ENCODE measurements at regions not wholly inside any gene's neighbourhood (a gene's known extent, or its start where the extent isn't known, plus 50 kb on each side); places are given as distances from the start of the nearest gene placed in this dataset.

- DNase-seq (ENCODE audit: low read depth), result no peak
Observed at GRCh38 chr3:158970006-158970405, 168.2 kb downstream of the MFSD1 start.

- no peak for DNase-seq (ENCODE audit: low read depth)
Observed at GRCh38 chr3:158974904-158975303, 173.1 kb downstream of the MFSD1 start.

DNA sequence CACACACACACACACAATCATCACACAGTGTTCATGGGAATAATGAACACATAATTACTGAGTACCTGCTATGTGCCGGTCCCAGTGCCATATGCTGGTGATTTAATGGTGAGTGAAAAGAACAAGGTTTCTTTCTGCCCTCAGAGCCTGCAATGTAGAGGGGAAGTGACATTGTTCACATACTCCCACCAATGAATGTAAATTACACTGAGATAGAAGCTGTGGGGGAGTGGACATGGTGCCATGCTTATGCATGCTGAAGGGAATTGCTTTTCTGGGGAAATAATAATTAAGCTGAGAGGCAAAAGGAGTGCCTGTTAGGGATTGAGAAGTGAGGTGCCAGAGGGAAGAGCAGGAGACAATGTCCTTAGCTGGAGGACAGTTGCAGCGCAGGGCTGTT lies 175.1 kb downstream of the MFSD1 start:
- no peak for DNase-seq (ENCODE audit: low read depth)

DNA sequence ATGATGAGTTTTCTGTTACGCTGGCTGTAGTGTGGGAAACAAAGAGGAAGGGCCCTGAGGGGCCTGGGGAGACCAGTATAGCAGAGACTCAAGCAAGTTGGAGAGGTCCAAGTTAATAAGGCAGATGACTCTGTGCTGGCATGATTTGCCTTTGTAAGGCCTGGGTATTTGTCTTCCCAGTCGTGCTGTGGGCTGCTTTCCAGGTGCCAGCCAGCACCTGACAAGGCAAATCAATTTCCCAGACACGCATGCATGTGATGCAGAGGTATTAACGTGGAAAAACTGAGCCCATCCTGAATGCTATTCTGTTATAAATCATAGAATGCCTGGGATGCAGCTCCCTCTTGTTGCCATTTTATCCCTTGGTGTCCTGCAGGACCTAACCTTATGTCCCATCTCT lies 175.6 kb downstream of the MFSD1 start:
- no peak for DNase-seq (ENCODE audit: low read depth)

GRCh38 chr3:158983216-158984099 lies 181.6 kb downstream of the MFSD1 start:
- DNase-seq (ENCODE audit: low read depth), result no peak

DNA sequence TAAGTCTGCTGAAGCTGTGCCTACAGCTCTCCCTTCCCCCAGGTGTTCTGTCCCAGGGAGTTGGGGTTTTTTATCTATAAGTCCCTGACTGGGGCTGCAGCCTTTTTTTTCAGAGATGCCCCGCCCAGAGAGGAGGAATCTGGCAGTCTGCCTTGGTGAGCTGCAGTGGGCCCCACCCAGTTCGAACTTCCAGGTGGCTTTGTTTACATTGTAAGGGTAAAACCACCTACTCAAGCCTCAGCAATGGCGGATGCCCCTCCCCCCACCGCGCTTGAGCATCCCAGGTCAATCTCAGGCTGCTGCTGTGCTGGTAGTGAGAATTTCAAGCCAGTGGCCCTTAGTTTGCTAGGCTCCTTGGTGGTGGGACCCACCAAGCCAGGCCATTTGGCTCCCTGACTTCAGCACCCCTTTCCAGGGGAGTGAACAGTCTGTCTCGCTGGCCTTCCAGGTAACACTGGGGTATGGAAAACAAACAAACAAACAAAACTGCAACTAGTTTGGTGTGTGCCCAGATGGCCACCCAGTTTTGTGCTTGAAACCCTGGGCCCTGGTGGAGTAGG lies 189.4 kb downstream of the MFSD1 start:
- DNase-seq (ENCODE audit: low read depth), result no peak

- no peak for DNase-seq (ENCODE audit: low read depth)
Observed at GRCh38 chr3:158992463-158992862, 190.6 kb downstream of the MFSD1 start.

DNA sequence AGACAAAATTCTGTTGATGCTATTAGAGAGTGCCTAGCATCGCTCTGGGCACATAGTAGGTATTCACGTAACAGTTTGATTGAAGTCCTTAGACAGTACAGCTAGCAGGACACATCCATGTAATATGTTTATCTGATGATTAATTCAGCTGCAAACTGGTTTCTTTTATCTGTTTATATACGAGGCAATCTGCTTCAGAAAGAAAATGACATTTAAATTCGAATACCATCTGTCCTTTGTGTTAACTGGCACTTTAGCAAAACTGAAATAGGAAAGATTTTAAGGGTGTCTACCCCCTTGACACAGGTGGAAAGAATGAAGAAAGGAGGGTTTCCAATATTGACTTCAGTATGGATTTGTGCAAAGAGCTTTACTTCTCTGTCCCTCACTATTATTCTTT lies 192.5 kb downstream of the MFSD1 start:
- no peak for DNase-seq (ENCODE audit: low read depth)

DNA sequence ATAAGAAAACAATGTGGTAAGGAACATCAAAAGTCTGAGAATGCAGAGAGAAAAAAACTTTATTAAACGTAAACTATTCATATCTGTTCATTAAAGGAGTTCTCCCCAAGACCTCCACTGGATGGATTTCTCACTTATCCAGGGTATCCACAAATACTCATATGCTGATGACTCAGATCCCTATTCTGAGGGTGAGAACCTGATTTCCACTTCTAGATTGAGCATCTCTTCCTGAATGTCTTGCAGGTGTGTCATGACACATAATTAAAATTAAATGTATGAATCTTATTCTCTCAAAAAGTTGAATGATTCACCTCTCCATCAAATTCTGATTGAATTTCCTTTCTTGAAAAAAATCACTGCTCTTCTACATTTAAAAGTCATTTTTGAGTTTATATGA lies 199.9 kb downstream of the MFSD1 start:
- DNase-seq (ENCODE audit: low read depth), result no peak

DNA sequence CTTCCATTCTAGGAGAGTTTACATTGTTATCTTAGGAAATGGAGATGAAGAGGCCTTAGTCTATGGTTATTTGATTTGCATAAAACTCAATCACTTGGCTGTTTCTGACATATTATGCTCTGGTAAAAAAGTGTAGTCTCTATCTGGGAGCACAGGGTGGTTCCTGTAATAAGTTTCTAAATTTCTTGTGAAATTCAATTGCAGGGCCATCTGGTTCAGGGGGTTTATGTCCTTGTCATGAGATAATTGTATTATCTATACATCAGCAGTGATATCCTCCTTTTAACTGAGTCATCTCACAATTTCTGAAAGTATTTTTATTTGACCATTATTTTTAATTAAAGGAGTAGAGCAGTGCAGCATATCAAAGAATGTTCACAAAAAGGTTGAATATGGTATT lies 203.3 kb downstream of the MFSD1 start:
- no peak for DNase-seq (ENCODE audit: low read depth)

- no peak for DNase-seq (ENCODE audit: low read depth)
Observed at GRCh38 chr3:159007331-159007730, 205.5 kb downstream of the MFSD1 start.

DNA sequence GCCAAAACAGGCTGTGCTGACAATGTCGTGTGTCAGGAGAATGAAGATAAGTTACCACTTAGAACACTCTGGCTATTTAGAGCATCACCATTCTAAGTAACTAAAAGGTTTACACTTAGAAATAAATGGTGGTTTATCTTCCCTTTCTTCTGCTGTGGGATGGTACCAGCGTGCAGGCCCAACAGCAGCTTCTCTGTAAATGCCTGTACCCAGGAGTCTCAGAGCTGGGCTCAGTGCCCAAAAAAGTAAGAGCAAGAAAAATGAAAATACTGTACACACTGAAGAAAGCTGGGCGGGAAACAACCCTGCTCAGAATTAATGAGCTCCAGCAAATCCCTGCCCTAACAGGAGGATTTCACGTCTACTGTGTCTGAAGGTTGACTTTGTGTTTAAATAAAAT lies 206.5 kb downstream of the MFSD1 start:
- no peak for DNase-seq (ENCODE audit: low read depth)

DNA sequence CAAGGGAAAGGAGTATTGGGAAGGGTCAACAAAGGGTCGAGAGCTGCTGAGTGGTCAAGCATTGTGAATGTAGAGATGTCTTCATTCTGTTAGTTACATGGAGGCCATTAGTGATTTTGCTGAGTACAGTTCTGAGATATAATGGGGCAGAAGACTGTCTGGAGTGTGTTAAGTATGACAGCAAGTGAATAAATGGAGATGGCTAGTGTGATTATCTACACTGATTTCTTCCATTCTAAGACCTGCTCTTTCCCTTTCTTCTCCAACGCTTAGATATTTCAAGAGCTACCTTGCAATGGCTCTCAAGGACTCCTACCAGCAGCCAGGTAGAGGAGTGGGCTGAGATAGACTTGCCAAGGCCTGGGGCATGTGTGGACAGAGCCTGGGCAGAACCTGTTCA lies 216.5 kb downstream of the MFSD1 start:
- DNase-seq (ENCODE audit: low read depth), result no peak

GRCh38 chr3:159025733-159026132 lies 223.9 kb downstream of the MFSD1 start:
- DNase-seq (ENCODE audit: low read depth), result no peak

DNA sequence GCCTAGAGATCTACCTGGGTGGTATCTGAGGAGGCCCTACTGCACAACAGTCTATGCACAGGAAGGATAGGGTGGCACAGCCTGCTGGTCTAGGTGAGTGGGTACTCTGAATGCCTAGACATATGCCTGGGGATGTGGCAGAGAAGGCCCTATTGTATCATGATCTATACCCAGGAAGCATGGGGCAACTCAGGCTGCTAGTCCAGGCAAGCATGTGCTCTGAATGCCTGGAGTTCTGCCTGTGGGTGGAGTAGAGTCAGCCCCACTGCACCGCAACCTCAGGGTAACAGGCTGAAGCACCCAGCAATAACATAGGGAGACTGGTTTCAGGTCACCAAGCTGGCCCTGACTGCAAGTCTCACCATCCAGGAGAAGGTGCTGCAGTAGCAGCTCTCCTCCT lies 224.7 kb downstream of the MFSD1 start:
- no peak for DNase-seq (ENCODE audit: low read depth)

DNA sequence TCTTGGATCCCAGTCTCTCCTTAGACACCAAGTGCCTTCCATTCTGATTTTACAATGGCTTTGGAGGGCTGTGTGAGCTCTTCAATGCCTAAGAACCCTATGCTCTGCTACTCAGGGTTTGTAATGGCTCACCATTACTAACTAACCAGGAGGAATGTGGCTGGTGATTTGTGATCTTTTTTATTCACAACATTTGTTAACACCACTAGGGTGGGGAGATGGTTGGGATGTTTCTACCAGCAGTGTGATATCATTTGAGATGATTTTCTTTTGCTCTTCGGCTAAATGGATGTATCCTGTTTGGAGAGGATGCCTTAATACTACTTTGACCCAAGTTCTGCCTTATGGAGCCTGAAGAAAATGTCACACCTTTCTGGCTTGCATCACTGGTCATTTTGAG lies 226.9 kb downstream of the MFSD1 start:
- DNase-seq (ENCODE audit: low read depth), result no peak

- no peak for DNase-seq (ENCODE audit: low read depth)
Observed at GRCh38 chr3:159029306-159030026, 227.6 kb downstream of the MFSD1 start.

DNA sequence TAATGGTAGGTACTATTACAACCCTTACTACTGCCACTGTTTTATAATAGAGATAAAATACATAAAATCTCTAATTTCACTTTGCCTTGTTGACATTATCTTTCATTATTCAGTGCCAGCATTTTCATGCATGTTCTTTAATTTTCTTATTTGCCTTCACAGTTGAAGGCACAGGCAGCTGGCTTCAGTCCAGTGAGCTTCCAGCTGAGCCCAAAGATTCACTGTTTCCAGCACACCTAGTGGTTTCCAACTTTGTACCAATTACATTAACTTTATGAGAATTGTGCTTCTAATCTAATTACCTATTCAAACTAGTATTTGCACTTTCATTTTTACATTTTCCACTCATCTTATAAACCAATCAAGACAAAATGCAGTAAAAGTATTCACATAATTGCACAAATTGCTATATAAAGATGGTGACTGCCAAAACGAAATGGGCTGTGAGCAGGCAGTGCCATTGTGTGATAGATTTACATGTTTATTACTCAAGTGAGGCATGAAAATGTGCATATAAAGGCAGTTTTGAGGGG lies 228.3 kb downstream of the MFSD1 start:
- DNase-seq (ENCODE audit: low read depth), result no peak

DNA sequence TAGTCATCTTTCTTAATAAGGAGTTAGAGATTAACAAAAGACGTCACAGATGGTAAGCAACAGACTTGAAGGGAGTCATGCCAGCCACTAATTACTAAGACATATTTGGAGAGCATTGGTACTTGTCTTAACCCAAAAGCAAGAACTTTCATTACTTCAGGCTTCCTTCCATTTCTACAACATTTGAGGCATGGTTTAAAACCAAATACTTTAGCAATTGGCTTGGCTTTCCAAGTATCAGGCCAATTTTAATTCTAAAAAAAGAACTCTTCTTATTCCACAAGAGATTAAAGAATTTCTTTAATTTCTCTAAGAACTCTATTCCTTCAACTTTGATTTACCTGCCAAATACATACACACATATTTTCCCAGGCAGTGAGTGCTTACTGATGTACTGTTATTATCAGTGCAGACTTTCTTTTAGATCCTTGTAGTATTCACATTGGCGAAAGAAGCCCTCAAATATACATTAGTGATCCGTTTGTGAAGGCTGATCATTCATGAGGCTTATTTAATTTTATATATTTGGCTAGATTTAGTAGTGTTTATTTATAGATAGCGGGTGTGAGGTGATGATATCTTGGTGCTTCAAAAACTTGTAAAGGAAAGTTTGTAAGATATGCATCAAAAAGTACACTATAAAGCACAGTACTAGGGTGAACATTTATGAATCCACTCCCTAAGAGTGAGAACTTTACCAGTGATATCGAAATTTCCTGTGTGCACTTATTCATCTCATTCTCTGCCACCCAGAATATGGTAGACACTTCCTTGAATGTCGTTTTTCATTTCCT lies 229.2 kb downstream of the MFSD1 start:
- DNase-seq (ENCODE audit: low read depth), result no peak

DNA sequence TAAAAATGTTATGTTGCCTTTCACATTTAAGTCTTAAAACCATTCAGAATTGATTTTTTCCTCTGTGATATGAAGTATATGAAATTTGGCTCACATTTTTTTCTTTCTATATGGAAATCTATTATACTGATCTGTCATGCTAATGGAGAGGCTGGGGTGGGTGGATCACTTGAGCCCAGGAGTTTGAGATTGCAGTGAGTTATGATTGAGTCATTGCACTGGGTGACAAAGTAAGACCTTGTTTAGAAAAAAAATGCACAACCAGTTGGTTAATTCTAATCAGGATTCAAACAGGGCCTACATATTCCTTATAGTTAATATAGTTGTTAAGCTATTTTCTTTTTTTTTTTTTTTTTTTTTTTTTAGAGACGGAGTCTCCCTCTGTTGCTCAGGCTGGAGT lies 230.5 kb downstream of the MFSD1 start:
- DNase-seq (ENCODE audit: low read depth), result no peak

DNA sequence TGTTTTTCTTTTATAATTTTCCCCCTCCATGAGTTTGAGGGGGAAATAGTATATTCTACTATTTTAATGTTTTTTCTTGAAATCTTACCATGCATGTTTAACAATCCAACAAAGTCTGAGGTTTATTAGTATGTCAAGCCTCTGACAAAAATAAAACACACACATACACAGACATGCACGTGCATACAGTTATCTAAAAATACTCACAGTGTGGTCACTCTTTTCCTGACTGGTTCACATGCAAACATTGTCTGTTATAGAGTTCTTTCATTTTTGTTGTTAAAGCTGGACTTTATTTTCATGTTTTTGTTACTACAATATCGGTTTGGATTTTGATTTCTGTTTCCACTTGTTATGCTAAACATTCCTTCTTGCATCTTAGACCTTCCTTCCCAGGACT lies 236.6 kb downstream of the MFSD1 start:
- DNase-seq (ENCODE audit: low read depth), result no peak

GRCh38 chr3:159039286-159039685 lies 237.4 kb downstream of the MFSD1 start:
- DNase-seq (ENCODE audit: low read depth), result no peak
